Stimulated activated naive CD8-positive, alpha-beta T cell treated with anti-CD3 and anti-CD28 coated beads, Interleukin-15, amount 100 ng/mL, for 72 hours (primary cell): ENCODE measurements at regions not wholly inside any gene's neighbourhood (a gene's known extent, or its start where the extent isn't known, plus 50 kb on each side); places are given as distances from the start of the nearest gene placed in this dataset.

ENCODE experiments used
- ATAC-seq: fragments of 150-1000 bp; cut with Tn5 transposase; 2 replicates; pipeline ENCODE4 v1.10.0; 2021; ENCODE audit warnings: mild to moderate bottlenecking, moderate library complexity
- DNase-seq, 2 donors: peaks; one replicate each; pipeline ENCODE4 v3.0.0; 2021 to 2022
- H3K27ac Mint-ChIP-seq, 2 donors: one replicate each; pipeline ENCODE4 v1.8.0; 2022; ENCODE audit warnings: mild to moderate bottlenecking in 2 of 2, mixed read lengths in 2 of 2, moderate library complexity in 2 of 2
- H3K27me3 Mint-ChIP-seq: one replicate; pipeline ENCODE4 v1.8.0; 2022; ENCODE audit warnings: mixed read lengths
- H3K4me1 Mint-ChIP-seq: one replicate; pipeline ENCODE4 v1.8.0; 2022; ENCODE audit warnings: mild to moderate bottlenecking, mixed read lengths
- H3K4me3 Mint-ChIP-seq, 2 donors: one replicate each; pipeline ENCODE4 v1.8.0; 2022; ENCODE audit warnings: mild to moderate bottlenecking in 2 of 2, mixed read lengths in 2 of 2, moderate library complexity in 1 of 2
- H3K9me3 Mint-ChIP-seq, 2 donors: one replicate each; pipeline ENCODE4 v1.8.0; 2022; ENCODE audit warnings: mixed read lengths in 2 of 2

- H3K27me3 Mint-ChIP-seq, result no peaks in the 10 kb centered on the region
- ATAC-seq, result no peak
- H3K27ac Mint-ChIP-seq, result no peak overlapping the region
- no peak overlapping the region for H3K4me3 Mint-ChIP-seq
- no peaks in the 10 kb centered on the region for H3K4me1 Mint-ChIP-seq
- no peaks in the 10 kb centered on the region for H3K9me3 Mint-ChIP-seq
- no peak for DNase-seq
Measured at GRCh38 chr11:127588431-127588830, 587.9 kb upstream of the KIRREL3 start.

GRCh38 chr11:127587511-127587910 lies 586.9 kb upstream of the KIRREL3 start:
- Mint-ChIP-seq H3K4me3 (no peak overlapping the region), H3K27me3 (no peaks in the 10 kb centered on the region), H3K9me3 (no peaks in the 10 kb centered on the region), H3K4me1 (no peaks in the 10 kb centered on the region), H3K27ac (no peak overlapping the region)
- no peak for DNase-seq
- no peak for ATAC-seq

GRCh38 chr11:127576210-127576609 lies 575.6 kb upstream of the KIRREL3 start:
- no peaks in the 10 kb centered on the region for H3K9me3 Mint-ChIP-seq
- ATAC-seq (no peak), DNase-seq (no peak)
- no peak overlapping the region for H3K4me3 Mint-ChIP-seq
- H3K27ac Mint-ChIP-seq, result no peak overlapping the region
- H3K27me3 Mint-ChIP-seq, result no peaks in the 10 kb centered on the region
- H3K4me1 Mint-ChIP-seq, result no peaks in the 10 kb centered on the region

GRCh38 chr11:127574478-127574877 lies 573.9 kb upstream of the KIRREL3 start:
- H3K4me3 Mint-ChIP-seq, result no peak overlapping the region
- DNase-seq (no peak), ATAC-seq (no peak)
- H3K9me3 Mint-ChIP-seq, result no peaks in the 10 kb centered on the region
- no peak overlapping the region for H3K27ac Mint-ChIP-seq
- H3K27me3 Mint-ChIP-seq, result no peaks in the 10 kb centered on the region
- H3K4me1 Mint-ChIP-seq, result no peaks in the 10 kb centered on the region

GRCh38 chr11:127568891-127569290 lies 568.3 kb upstream of the KIRREL3 start:
- Mint-ChIP-seq H3K27ac (no peak overlapping the region), H3K9me3 (no peaks in the 10 kb centered on the region), H3K4me1 (no peaks in the 10 kb centered on the region), H3K4me3 (no peak overlapping the region), H3K27me3 (no peaks in the 10 kb centered on the region)
- DNase-seq (no peak), ATAC-seq (no peak)

GRCh38 chr11:127567237-127567932 lies 566.8 kb upstream of the KIRREL3 start:
- no peaks in the 10 kb centered on the region for H3K9me3 Mint-ChIP-seq
- H3K4me1 Mint-ChIP-seq, result no peaks in the 10 kb centered on the region

GRCh38 chr11:127564810-127565209 lies 564.2 kb upstream of the KIRREL3 start:
- H3K27me3 Mint-ChIP-seq, result no peaks in the 10 kb centered on the region
- no peak overlapping the region for H3K27ac Mint-ChIP-seq
- no peaks in the 10 kb centered on the region for H3K4me1 Mint-ChIP-seq

More at GRCh38 chr11:127567237-127567932, 566.8 kb upstream of the KIRREL3 start:
- no peak for DNase-seq
- ATAC-seq, result no peak
- Mint-ChIP-seq H3K27me3 (no peaks in the 10 kb centered on the region), H3K4me3 (no peak overlapping the region), H3K27ac (no peak overlapping the region)

GRCh38 chr11:127559978-127560377 lies 559.4 kb upstream of the KIRREL3 start:
- no peaks in the 10 kb centered on the region for H3K4me1 Mint-ChIP-seq

More at GRCh38 chr11:127564810-127565209, 564.2 kb upstream of the KIRREL3 start:
- Mint-ChIP-seq H3K9me3 (no peaks in the 10 kb centered on the region), H3K4me3 (no peak overlapping the region)
- no peak for ATAC-seq
- DNase-seq, result no peak

GRCh38 chr11:127552446-127552845 lies 551.9 kb upstream of the KIRREL3 start:
- no peak for DNase-seq
- Mint-ChIP-seq H3K9me3 (no peaks in the 10 kb centered on the region), H3K27me3 (no peaks in the 10 kb centered on the region), H3K4me3 (no peak overlapping the region), H3K27ac (peak overlapping the region in 1 of 2 donors; percentile 40), H3K4me1 (no peaks in the 10 kb centered on the region)
- ATAC-seq, result no peak

More at GRCh38 chr11:127559978-127560377, 559.4 kb upstream of the KIRREL3 start:
- Mint-ChIP-seq H3K27me3 (no peaks in the 10 kb centered on the region), H3K4me3 (no peak overlapping the region), H3K27ac (no peak overlapping the region), H3K9me3 (no peaks in the 10 kb centered on the region)
- no peak for ATAC-seq
- no peak for DNase-seq

- no peak overlapping the region for H3K27ac Mint-ChIP-seq
- H3K4me1 Mint-ChIP-seq, result no peaks in the 10 kb centered on the region
- H3K4me3 Mint-ChIP-seq, result no peak overlapping the region
- no peaks in the 10 kb centered on the region for H3K27me3 Mint-ChIP-seq
- H3K9me3 Mint-ChIP-seq, result no peaks in the 10 kb centered on the region
- DNase-seq (no peak), ATAC-seq (no peak)
Measured at GRCh38 chr11:127531167-127531566, 530.6 kb upstream of the KIRREL3 start.

- no peak overlapping the region for H3K4me3 Mint-ChIP-seq
- no peak overlapping the region for H3K27ac Mint-ChIP-seq
- no peaks in the 10 kb centered on the region for H3K9me3 Mint-ChIP-seq
Measured at GRCh38 chr11:127528297-127528696, 527.7 kb upstream of the KIRREL3 start.

GRCh38 chr11:127524618-127525017 lies 524.0 kb upstream of the KIRREL3 start:
- Mint-ChIP-seq H3K9me3 (no peaks in the 10 kb centered on the region), H3K27ac (no peak overlapping the region), H3K27me3 (no peaks in the 10 kb centered on the region), H3K4me3 (no peak overlapping the region), H3K4me1 (no peaks in the 10 kb centered on the region)
- no peak for DNase-seq
- ATAC-seq, result no peak

More at GRCh38 chr11:127528297-127528696, 527.7 kb upstream of the KIRREL3 start:
- ATAC-seq (no peak), DNase-seq (no peak)
- no peaks in the 10 kb centered on the region for H3K27me3 Mint-ChIP-seq
- no peaks in the 10 kb centered on the region for H3K4me1 Mint-ChIP-seq

GRCh38 chr11:127521413-127521812 lies 520.8 kb upstream of the KIRREL3 start:
- DNase-seq (no peak), ATAC-seq (no peak)
- H3K4me1 Mint-ChIP-seq, result no peaks in the 10 kb centered on the region
- H3K27ac Mint-ChIP-seq, result no peak overlapping the region
- no peaks in the 10 kb centered on the region for H3K27me3 Mint-ChIP-seq
- H3K9me3 Mint-ChIP-seq, result peaks cover 0 to 7% of the 10 kb centered on the region in 2 donors
- no peak overlapping the region for H3K4me3 Mint-ChIP-seq

- DNase-seq (no peak), ATAC-seq (no peak)
- Mint-ChIP-seq H3K4me1 (no peaks in the 10 kb centered on the region), H3K4me3 (no peak overlapping the region), H3K9me3 (no peaks in the 10 kb centered on the region), H3K27me3 (no peaks in the 10 kb centered on the region), H3K27ac (no peak overlapping the region)
Measured at GRCh38 chr11:127507851-127508250, 507.3 kb upstream of the KIRREL3 start.

GRCh38 chr11:127506647-127507046 lies 506.1 kb upstream of the KIRREL3 start:
- Mint-ChIP-seq H3K4me3 (no peak overlapping the region), H3K27me3 (no peaks in the 10 kb centered on the region), H3K4me1 (no peaks in the 10 kb centered on the region), H3K27ac (no peak overlapping the region), H3K9me3 (no peaks in the 10 kb centered on the region)
- ATAC-seq (no peak), DNase-seq (no peak)

- no peak overlapping the region for H3K27ac Mint-ChIP-seq
- no peak for DNase-seq
- ATAC-seq, result no peak
- no peaks in the 10 kb centered on the region for H3K9me3 Mint-ChIP-seq
- H3K4me3 Mint-ChIP-seq, result no peak overlapping the region
- H3K4me1 Mint-ChIP-seq, result no peaks in the 10 kb centered on the region
- no peaks in the 10 kb centered on the region for H3K27me3 Mint-ChIP-seq
Measured at GRCh38 chr11:127506126-127506525, 505.6 kb upstream of the KIRREL3 start.

GRCh38 chr11:127496165-127496564 lies 495.6 kb upstream of the KIRREL3 start:
- H3K9me3 Mint-ChIP-seq, result peaks cover 0 to 7% of the 10 kb centered on the region in 2 donors
- ATAC-seq, result no peak

More at GRCh38 chr11:127496165-127496564, 495.6 kb upstream of the KIRREL3 start:
- Mint-ChIP-seq H3K27ac (no peak overlapping the region), H3K4me3 (no peak overlapping the region), H3K4me1 (no peaks in the 10 kb centered on the region), H3K27me3 (no peaks in the 10 kb centered on the region)
- no peak for DNase-seq
